Lung (tissue), 11 donors: ENCODE measurements at regions not wholly inside any gene's neighbourhood (a gene's known extent, or its start where the extent isn't known, plus 50 kb on each side); places are given as distances from the start of the nearest gene placed in this dataset.

Experiments
- ATAC-seq: fragments of 200-7000 bp; cut with Tn5 transposase; one replicate; pipeline ENCODE4 v1.9.1; 2020; ENCODE audit warnings: moderate number of reproducible peaks; ENCODE audit not compliant: insufficient read depth, low FRiP score
- DNase-seq, 3 donors: peaks; one replicate each; pipeline ENCODE4 v3.0.0-alpha.2; 2013 to 2017
- H3K27ac ChIP-seq, 2 donors: one replicate each; pipeline ENCODE4 v1.5.1; 2013; ENCODE audit warnings: mild to moderate bottlenecking in 2 of 2, moderate library complexity in 2 of 2, control low read depth in 1 of 2, inconsistent platforms in 1 of 2, low read depth in 1 of 2, low read length in 1 of 2
- H3K27me3 ChIP-seq, 3 donors: one replicate each; pipeline ENCODE4 v1.5.1; 2013; ENCODE audit warnings: low read length in 2 of 3; ENCODE audit not compliant: control insufficient read depth in 3 of 3, insufficient read depth in 3 of 3
- H3K36me3 ChIP-seq, 4 donors: one replicate each; pipeline ENCODE4 v1.5.1; 2013; ENCODE audit warnings: low read length in 4 of 4, mild to moderate bottlenecking in 1 of 4, moderate library complexity in 1 of 4; ENCODE audit not compliant: control insufficient read depth in 4 of 4, insufficient read depth in 4 of 4
- H3K4me1 ChIP-seq, 5 donors: one replicate each; pipeline ENCODE4 v1.5.1; 2013; ENCODE audit warnings: low read length in 5 of 5, mild to moderate bottlenecking in 2 of 5, moderate library complexity in 1 of 5; ENCODE audit not compliant: control insufficient read depth in 5 of 5, insufficient read depth in 5 of 5
- H3K4me3 ChIP-seq: one replicate; pipeline ENCODE4 v1.5.1; 2013; ENCODE audit warnings: mild to moderate bottlenecking, control low read depth, moderate library complexity
- H3K9ac ChIP-seq, 2 donors: one replicate each; pipeline ENCODE4 v1.5.1; 2013; ENCODE audit warnings: low read length in 2 of 2, control low read depth in 1 of 2; ENCODE audit not compliant: insufficient read depth in 1 of 2
- H3K9me3 ChIP-seq, 4 donors: one replicate each; pipeline ENCODE4 v1.5.1; 2013; ENCODE audit warnings: low read length in 3 of 4, mild to moderate bottlenecking in 1 of 4, moderate library complexity in 1 of 4; ENCODE audit not compliant: control insufficient read depth in 4 of 4, insufficient read depth in 3 of 4
- WGBS, 2 donors: extraction: QIAGEN DNeasy Blood & Tissue Kit; methylation state at CpG; one replicate each; pipeline ENCODE4 v1.1.7; 2013; 5-methylcytosine and 5-hydroxymethylcytosine counted together
- TF ChIP-seq, protein P1 (sequence below): IDR thresholded peaks from 2 replicates; pipeline ENCODE4 v1.5.1; 2012; ENCODE audit warnings: mild to moderate bottlenecking; ENCODE audit errors: control extremely low read depth, extremely low read depth
- donor health status: control.
- donor health status: control.
- donor health status: Bipolar disorder and iron deficiency.
- donor health status: healthy.
- donor health status: DM: yes; HTN: yes; CAD: no.

GRCh38 chr5:156020647-156021046 is 306.3 kb upstream of the SGCD start:
- DNase-seq: no peak
- no peak for ATAC-seq
- no peak overlapping the region for H3K27ac ChIP-seq
- peaks cover 0 to 1% (median 0%) of the 10 kb centered on the region in 4 donors for H3K9me3 ChIP-seq
- H3K9ac ChIP-seq: no peak overlapping the region
- TF ChIP-seq, protein P1, sequence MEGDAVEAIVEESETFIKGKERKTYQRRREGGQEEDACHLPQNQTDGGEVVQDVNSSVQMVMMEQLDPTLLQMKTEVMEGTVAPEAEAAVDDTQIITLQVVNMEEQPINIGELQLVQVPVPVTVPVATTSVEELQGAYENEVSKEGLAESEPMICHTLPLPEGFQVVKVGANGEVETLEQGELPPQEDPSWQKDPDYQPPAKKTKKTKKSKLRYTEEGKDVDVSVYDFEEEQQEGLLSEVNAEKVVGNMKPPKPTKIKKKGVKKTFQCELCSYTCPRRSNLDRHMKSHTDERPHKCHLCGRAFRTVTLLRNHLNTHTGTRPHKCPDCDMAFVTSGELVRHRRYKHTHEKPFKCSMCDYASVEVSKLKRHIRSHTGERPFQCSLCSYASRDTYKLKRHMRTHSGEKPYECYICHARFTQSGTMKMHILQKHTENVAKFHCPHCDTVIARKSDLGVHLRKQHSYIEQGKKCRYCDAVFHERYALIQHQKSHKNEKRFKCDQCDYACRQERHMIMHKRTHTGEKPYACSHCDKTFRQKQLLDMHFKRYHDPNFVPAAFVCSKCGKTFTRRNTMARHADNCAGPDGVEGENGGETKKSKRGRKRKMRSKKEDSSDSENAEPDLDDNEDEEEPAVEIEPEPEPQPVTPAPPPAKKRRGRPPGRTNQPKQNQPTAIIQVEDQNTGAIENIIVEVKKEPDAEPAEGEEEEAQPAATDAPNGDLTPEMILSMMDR: no peak
- no peaks in the 10 kb centered on the region for H3K27me3 ChIP-seq
- H3K4me1 ChIP-seq: peaks cover 0 to 3% (median 0%) of the 10 kb centered on the region in 5 donors
- no peak overlapping the region for H3K4me3 ChIP-seq
- WGBS, 2 donors: 78 to 79% methylated on average over 3 of the region's 3 CpGs
- no peaks in the 10 kb centered on the region for H3K36me3 ChIP-seq

GRCh38 chr5:156021866-156022265 is 305.1 kb upstream of the SGCD start:
- ATAC-seq (no peak), DNase-seq (no peak)
- Histone ChIP-seq H3K9ac (no peak overlapping the region), H3K9me3 (peaks cover 0 to 4% (median under 1%) of the 10 kb centered on the region in 4 donors), H3K4me1 (peaks cover 0 to 3% (median 0%) of the 10 kb centered on the region in 5 donors), H3K36me3 (no peaks in the 10 kb centered on the region), H3K27me3 (no peaks in the 10 kb centered on the region), H3K4me3 (no peak overlapping the region), H3K27ac (no peak overlapping the region)
- 89 to 94% methylated on average over 1 of the region's 1 CpG for WGBS, 2 donors
- TF ChIP-seq, protein P1: no peak

- Histone ChIP-seq H3K27ac (no peak overlapping the region), H3K4me1 (no peaks in the 10 kb centered on the region), H3K4me3 (no peak overlapping the region), H3K9me3 (peaks cover 0 to 4% (median 0%) of the 10 kb centered on the region in 4 donors), H3K9ac (no peak overlapping the region), H3K27me3 (no peaks in the 10 kb centered on the region), H3K36me3 (no peaks in the 10 kb centered on the region)
- DNase-seq (no peak), ATAC-seq (no peak)
- TF ChIP-seq, protein P1: no peak
- 55 to 64% methylated on average over 1 of the region's 1 CpG for WGBS, 2 donors
Measured at GRCh38 chr5:156025656-156026055, 301.3 kb upstream of the SGCD start.

DNA sequence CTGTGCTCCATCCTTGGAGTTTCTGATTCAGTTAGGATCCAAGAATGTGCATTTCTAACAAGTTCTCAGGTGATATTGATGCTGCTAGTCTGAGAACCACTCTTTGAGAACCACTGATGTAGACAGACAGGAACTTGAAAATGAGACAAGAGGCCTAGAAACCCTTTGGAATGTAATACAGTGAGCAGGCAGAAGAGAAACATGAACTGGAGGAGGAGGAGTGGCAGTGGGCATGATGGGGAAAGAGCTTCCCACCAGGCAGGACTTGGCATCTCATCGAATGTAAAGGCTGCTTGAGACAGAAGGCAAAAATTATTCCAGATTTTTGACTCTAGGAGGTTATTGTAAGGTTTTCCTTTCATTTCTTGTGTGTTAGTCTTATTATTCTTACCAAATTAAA is 295.8 kb upstream of the SGCD start:
- Histone ChIP-seq H3K9me3 (peaks cover 0 to 4% (median 0%) of the 10 kb centered on the region in 4 donors), H3K27me3 (no peaks in the 10 kb centered on the region), H3K36me3 (no peaks in the 10 kb centered on the region), H3K4me1 (peaks cover 0 to under 1% (median 0%) of the 10 kb centered on the region in 5 donors), H3K4me3 (no peak overlapping the region), H3K27ac (no peak overlapping the region), H3K9ac (no peak overlapping the region)
- DNase-seq (no peak), ATAC-seq (no peak)
- 68 to 76% methylated on average over 1 of the region's 1 CpG for WGBS, 2 donors
- TF ChIP-seq, protein P1: no peak
